Daoy (cell line): ENCODE measurements at regions not wholly inside any gene's neighbourhood (a gene's known extent, or its start where the extent isn't known, plus 50 kb on each side); places are given as distances from the start of the nearest gene placed in this dataset.

Experiments
- DNase-seq: peaks from one replicate; pipeline ENCODE4 v3.0.0-alpha.2; 2015; ENCODE audit warnings: low read depth

DNA sequence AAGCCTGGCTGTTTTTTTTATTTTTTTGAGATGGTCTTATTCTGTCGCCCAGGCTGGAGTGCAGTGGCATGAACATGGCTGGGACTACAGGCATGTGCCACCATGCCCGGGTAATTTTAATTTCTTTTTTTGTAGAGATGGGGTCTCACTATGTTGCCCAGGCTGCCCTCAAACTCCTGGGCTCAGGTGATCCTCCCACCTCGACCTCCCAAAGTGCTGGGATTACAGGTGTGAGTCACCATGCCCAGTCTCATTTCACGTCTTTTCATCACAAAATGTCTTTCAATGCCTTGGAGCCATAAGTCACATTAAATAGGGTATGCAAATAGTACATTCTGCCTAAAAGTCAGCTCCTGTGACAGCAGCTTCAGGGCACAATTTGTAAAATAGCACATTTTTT, 52.8 kb downstream of the SOX2 start:
- no peak for DNase-seq

DNA sequence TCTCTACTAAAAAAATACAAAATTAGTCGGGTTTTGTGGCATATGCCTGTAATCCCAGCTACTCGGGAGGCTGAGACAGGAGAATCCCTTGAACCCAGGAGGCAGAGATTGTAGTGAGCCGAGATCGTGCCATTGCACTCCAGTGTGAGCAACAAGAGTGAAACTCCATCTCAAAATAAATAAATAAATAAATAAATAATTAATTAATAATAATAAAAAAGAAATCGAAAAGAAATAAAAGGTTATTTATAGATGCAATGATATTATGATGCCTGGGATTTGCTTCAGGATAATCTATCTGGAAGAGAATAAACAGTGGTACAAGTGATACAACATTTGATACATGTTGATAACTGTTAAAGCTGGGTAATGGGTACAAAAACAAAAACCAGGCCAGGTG, 58.6 kb downstream of the SOX2 start:
- DNase-seq = no peak

DNA sequence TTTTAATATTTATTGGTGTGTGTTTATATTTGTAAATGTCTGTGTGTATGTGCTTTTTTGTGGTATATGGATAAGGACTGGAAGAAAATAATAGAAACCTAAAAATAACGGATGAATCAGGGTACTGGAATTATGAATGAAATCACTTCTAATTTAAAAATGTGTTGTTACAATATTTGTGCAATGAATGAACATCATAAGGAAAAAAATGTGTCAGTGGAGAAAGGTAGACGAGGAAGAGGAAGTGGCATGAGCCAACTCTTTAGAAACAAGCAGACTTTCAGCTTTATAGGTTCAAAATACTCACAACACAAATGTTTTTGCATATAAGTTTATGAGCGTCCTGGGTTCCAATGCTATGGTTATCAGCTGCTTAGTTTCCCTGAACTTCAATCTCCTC, 59.4 kb downstream of the SOX2 start:
- DNase-seq = no peak

DNA sequence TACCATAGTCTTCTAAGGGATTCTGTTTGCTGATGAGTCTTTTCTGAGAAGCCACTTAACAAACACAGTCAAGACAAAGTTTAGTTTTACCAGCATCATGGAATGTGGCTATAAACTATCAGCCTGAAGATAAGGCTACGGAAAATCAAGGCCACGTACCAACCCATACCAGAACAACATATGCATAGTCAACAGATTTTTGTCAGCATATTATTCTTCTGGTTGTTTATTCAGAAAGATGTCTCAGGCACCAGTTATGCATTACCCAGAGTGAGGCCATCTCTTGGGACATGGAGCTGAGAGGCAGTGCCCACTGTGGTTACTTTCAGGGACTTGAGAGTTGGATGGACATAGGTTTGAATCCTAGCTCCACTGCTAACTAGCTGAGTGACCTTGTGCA, 60.4 kb downstream of the SOX2 start:
- DNase-seq = no peak

DNA sequence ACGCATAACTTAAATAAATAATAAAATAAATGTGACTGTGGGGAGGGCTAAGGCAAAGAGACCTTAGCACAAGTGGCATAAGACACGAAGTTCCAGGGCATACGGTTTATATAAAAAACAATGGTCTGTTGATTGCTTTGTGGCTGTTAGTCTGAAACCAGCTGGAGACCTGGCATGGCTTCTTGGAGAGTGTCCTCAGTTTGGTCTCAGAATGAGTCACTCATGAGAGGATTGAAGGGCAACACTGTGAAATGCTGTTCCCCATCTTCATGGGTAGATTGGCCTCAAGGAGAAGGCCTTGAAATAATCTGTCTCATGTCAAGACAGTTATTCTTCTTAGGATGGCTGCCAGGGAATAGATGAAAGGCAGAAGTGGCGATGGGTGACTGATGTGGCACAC, 62.2 kb downstream of the SOX2 start:
- DNase-seq = no peak

DNA sequence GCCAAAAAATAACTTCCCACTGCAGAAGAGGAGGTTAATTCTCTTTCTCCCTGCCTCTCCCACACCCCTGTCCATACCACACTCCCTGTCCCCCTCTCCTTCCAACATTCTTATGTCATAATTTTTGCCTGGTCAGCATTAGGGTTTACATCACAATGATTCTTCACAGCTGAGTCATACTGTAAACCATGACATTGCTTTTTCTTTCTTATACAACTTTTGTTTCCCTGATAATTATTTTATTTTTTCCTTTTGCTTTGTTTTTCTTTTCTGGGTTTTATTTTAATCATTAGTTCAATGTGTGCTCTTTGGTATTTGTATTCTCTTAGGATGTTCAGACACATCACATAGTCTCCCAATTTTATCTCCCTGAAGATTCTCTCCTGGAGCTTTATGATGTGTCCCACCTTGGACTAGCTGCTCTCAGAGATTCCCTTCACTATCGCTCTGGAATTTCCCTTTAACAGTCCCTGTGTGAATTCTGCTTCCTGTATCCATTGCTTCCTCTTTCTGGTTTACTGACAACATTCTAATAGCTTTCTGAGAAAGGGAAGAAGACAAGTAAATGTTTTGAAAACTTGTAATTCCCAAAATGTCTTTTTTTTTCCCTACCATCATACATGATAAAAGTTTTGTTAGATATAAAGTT, 70.7 kb downstream of the SOX2 start:
- DNase-seq = peak; percentile 69

DNA sequence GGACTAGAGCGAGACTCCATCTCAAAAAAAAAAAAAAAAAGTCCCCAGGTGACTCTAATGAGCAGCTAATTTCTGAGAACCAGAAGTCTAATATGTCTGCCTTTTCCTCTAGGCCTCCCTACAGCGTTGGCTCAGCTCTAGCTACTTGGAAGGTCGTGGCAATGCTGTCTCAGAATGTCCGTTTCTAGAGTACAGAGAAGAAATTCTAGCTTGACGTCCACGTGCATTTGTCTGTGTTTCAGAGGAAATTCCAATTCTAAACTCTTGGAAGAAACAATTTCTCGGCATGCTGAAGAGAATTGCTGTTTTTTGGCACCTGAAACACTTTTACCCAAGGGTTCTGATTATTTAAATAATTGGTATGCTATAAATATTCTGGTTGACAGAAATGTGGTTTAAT, 78.8 kb downstream of the SOX2 start:
- no peak for DNase-seq

DNA sequence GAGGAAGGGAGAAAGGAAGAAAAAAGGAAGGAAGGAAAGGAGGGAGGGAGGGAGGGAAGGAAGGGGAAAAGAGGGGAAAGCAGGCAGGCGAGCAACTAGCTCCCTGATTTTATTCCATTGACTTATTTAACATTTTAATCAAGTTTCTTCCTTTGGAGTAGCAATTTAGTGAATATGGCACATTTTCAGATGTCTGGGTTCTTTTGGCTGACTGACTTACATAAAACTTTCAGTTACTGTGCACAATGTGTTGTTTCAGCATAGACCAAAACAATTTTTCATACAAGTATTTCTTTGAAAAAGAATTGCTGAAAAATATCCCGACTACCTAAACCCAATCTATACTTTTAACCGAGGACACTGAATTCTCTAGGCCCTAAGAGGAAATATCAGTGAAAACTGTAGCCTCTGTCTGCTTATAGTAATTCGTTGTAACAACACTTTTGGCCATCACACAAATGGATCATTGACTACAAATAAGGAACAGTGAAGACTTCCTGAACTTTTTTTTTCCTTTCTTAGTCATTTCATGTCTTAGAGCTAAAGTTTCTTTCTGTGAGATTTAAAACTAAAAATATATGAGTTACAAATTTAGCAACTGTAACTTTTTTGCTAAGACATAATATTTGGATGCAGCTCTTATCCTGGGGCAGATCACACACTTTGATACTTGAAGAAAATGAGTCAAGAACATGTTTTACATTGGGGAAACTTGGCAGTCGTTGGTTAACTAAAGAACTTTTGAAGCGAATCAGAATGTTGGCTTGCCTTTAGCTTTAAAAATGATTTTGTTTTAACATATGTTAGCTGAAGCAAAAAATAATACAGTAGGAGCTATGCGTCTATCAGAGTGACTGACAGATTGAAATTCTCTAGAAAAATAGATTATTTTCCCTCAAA, 79.6 kb downstream of the SOX2 start:
- DNase-seq = no peak

DNA sequence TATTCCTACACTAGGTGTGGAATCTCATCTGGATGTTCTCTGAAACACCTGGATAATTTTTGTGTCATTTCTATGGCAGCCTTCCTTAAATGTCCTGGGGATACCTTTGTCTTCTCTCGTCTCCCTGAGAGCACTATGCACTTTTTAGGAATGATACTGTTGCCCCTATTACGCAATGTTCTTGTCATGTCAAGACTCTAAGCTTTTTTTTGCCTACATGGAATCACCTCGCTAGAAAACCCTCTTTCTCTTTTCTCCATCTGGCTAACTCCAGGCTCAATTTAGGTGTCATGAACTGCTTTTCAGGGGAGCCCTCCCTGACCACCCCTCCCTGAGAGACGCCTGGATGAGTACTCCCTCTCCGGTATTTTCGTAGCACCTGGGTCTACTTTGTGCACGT, 81.3 kb downstream of the SOX2 start:
- no peak for DNase-seq

DNA sequence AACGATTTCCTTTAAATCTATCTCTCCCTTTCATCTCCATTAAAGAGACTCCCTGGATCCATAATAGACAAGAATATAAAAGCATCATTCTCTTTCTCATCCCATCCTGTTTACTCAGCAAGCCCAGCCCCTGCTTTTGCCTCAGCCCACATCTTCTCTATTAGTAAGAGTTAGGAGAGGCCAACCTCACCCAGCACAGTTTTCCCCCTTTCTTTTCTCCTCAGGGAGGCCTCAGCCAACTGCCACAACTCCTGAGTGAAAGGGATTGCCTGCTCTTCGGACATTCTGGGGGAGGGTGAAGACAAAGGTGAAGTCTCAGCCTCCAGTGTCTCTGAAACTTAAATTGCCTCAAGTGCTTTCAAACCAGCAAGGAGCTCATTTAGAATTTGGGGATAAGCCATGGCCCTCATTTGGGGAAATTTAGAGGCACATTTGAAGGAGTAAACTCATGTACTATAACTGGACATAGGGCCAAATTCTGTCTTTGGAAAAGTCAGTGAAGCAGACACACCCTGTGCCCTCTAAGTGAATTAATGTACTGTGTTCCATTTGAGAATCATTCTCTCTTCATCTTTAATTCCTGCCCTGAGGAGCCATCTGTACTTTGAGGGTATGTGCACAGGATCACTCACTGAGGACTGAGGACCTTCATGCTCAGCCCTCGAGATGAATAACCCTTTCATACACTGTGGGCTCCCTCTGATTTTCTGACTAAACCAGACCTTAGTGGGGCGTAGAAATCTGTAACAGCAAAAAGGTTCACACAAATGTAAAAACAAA, 82.5 kb downstream of the SOX2 start:
- DNase-seq = no peak

DNA sequence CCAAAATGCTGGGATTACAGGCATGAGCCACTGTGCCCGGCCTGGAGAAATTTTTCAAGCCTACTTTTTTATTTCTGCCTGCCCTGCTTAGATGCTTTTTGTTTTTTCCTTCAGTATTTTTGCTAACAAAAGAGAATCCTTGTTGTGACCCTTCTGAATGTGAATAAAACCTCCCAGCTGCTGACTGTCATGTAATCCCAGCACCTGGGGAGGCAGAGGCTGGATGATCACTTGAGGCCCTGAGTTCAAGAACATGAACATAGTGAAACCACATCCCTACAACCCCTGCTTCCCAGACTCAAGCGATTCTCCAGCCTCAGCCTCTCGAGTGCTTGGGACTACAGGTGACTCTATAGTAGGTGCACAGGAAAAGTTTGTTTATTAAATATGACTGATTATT, 84.9 kb downstream of the SOX2 start:
- DNase-seq = no peak

DNA sequence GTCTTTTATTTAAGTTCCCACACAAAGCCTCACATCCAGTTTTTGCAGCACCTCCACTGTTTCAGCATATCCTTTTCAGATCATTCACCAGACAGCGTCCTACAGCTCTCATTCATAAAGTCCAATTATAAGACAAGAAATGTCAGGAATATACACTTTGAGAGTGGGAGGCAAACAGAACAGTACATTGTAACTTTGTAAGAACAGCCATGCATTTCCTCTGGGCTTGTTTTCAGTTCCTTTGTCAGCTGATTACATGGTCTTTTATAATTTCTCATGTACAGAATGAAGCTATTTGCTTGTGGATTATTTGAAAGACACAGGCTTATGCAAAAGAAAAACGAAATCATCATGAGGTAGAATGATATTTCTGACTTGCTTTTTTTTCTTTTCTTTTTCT, 85.7 kb downstream of the SOX2 start:
- DNase-seq = no peak

DNA sequence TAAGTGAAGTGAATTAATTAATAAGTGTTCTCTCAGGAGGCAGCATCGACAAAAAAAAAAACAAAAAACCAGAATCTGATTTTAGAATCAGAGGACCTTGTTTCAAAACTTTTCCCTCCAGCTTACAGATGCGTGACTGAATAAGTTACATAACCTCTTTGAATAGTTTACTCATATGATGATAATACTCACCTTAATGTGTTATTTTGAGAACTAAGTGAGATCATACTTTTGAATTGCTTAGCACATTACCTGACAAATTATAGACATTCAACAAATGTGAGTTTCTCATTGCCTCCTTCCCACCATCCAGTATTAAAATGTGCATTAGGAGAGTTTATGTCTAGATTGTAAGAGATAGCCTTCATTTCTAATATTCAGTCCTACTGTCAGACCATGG, 94.0 kb downstream of the SOX2 start:
- DNase-seq = no peak

DNA sequence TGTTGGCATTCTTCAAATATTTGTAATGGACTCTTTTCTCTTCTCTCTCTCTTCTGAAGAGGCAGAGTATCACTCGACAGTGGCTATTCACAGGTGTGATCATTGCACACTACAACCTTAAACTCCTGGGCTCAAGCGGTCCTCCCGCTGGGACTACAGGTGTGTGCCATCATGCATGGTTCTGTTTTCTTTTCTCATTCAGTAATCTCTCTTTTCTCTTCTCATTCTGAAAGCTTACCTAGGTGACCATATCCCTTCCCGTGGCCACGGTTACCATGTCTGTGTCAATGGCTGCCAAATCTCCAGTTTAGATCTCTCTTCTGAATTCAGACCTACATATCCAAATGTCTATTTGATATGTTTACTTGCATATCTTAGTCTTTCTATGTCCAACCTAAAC, 96.3 kb downstream of the SOX2 start:
- DNase-seq = no peak

DNA sequence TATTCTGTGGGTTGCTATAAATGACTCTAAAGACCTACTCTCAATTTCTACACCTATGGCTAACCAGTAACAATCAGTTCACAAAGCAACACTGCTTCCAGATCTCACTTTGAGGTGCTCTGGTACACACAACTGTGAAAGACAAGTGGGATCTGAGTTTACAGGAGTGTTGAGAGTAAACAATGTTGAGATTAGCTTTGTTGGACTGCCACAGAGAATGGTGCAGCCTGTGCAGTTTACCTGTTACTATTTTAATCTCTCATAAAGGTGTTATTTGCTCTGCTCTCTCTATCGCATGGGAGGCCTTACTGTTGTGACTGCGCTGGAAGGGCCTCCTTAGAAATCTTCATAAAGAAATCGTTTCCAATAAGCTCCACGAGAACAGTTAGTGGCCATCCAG, 112.0 kb downstream of the SOX2 start:
- DNase-seq = no peak

DNA sequence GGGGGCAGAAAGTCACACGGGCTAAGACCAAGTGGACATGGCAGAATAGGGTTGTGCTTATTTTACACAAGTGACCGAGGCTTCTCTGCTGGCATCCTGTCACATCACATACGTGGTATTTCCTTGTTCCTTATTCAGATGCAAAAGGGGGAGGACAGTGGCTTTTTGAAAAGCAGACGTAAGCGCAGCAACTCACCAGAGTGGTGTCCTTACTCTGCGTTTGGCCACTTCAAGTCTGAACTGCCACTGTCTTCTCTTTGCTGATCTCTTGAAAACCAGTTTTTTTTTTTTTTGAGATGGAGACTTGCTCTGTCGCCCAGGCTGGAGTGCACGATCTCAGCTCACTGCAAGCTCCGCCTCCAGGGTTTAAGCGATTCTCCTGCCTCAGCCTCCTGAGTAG, 113.2 kb downstream of the SOX2 start:
- DNase-seq = no peak

DNA sequence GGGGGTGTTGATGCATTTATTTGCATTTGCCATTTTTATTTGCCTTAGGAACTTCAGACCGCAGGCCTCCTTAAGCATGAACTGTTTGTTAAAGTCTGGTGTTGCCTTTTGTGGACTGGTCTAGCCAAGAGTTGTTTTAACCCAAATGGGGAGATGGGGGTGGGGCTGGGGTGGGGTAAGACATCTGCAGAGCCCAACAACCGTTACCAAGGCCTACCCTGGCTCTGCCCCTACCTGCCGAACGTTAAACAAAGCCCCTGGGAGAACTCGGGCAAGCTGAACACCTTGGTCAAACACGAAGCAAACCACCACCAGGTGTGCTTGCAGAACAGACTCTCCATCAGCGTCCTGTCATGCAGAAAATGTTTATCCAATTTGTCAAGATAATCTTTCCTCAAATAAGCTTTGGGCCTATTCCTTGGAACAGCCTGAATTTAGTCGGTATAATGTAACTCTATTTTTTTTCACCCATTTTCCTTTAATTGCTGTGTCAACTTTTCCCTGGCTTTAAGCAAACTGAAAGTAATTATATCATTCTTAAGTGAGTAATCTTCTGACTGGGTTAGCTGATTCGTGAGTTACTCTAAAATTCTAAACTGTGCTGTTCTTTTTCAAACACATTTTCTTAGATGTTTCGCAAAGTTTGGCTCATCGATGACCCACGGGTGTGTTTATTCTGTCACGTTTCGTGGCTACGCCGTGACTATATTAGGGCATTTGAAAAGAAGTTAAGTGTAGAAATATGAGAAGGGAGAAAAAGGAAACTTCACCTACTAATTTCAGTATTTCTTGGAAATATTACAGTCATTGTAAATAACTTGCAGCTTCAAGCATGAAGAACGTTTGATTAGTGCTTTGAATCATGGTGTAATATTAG, 127.6 kb downstream of the SOX2 start:
- no peak for DNase-seq

DNA sequence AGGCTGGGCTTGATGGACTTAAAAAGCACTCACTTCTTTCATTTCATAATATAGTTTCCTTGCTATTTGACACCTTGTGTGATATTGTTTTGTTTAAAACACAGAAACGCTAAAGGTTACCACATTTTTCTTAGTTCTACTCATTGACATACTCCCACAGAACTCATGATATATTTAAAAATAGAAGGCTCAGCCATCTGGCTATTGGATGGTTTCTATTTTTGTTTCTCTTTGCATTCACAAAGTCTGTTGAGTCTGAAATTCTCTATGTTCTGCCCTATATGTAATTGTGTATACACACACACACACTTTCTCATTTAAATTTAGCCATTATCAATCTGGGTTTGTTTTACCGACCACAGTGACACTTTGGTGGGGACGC, 128.2 kb downstream of the SOX2 start:
- DNase-seq = no peak

DNA sequence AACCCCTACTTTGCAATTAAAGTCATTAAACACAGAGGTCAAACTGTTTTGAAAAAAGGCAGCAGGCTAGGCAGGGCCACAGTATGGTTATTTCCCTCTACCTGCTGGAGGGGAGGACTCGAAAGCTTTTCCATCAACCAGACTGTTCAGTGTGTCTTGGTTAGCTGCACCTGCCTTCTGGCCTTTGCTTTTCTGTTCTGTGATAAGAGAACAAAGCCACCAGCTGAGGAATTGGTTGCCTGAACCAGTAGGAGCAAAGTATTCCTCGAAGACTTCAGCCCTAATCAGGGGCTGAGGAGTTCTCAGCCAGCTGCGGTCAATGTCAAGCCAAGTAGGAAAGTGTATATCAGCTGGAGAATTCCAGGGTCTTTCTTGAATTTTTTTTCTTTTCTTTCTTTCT, 132.5 kb downstream of the SOX2 start:
- DNase-seq = no peak

DNA sequence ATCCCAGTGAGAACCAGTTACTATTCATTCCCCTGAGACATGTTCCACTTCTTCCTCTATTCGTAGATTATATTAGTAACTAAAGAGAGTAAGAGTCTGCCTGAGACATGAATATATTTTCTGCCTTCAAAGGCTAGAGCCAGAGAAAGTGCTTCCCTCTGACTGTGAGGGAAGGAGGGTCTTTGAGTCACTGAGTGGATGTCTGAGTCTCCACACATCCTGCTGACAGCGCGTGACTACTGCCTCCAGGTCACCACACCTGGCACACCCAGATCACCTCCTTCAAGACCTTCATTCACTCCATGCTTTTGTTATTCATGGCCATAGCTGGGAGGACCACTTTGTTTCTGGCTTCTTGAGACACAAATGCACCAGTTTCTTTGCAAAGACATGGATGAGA, 135.6 kb downstream of the SOX2 start:
- no peak for DNase-seq

DNA sequence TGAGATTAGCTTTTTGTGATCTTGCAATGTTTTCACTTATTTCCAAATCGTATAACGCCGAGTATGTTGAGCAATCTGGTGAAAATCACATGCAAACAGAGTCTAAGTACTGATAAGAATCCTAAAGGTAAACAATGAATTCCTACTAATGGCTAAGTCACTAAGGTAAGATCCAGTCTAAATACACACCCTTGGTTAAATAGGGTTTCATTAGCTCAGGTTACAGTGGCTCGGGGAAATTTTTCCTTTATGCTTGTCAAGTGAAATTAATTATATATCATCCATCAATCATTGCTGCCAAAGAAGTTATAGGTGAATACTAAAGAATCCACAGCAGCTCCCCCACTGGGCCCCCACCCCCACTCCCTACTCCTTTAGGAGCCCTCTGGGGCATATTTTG, 139.3 kb downstream of the SOX2 start:
- DNase-seq = no peak

DNA sequence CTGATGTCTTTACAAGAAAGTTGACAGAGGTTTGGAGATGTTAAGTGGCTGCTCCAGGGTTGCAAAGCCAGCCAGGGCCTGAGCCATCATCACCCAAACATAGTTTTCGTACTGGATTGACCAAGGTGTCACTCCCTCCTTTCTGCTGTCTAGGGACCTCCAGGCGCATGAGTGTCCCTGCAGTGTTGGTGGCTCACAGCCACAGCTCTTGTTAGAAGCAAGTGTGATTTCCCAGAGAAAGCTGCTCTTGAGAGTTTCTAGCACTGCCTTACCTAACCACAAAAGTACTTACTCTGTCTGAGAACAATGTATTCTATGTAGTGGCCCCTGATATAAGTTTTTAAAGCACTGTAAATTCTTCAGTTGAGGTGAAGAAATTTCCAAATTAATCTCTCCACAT, 144.1 kb downstream of the SOX2 start:
- DNase-seq = no peak
